H9 (cell line): ENCODE measurements at regions not wholly inside any gene's neighbourhood (a gene's known extent, or its start where the extent isn't known, plus 50 kb on each side); places are given as distances from the start of the nearest gene placed in this dataset.

Source experiments
- DNase-seq: peaks from one replicate; pipeline ENCODE4 v3.0.0-alpha.2; 2017
- H2AFZ ChIP-seq: one replicate; pipeline ENCODE4 v1.6.1; 2013; ENCODE audit warnings: mild to moderate bottlenecking, low read length, control low read depth, moderate library complexity
- H2AK5ac ChIP-seq: 2 replicates; pipeline ENCODE4 v1.6.1; 2013; ENCODE audit warnings: low read length, control low read depth, mixed read lengths; ENCODE audit not compliant: insufficient read length
- H2BK120ac ChIP-seq: one replicate; pipeline ENCODE4 v1.6.1; 2013; ENCODE audit warnings: low read depth, mild to moderate bottlenecking, low read length, control low read depth, inconsistent platforms; ENCODE audit not compliant: poor library complexity, severe bottlenecking
- H2BK12ac ChIP-seq: 2 replicates; pipeline ENCODE4 v1.6.1; 2013; ENCODE audit warnings: low read length, control low read depth, mixed read lengths, low read depth; ENCODE audit not compliant: insufficient read length
- H2BK15ac ChIP-seq: 2 replicates; pipeline ENCODE4 v1.6.1; 2013; ENCODE audit warnings: low read depth, low read length, control low read depth
- H2BK20ac ChIP-seq: one replicate; pipeline ENCODE4 v1.6.1; 2013; ENCODE audit warnings: low read depth, mild to moderate bottlenecking, low read length, control low read depth, inconsistent platforms; ENCODE audit not compliant: poor library complexity, severe bottlenecking
- H2BK5ac ChIP-seq: 2 replicates; pipeline ENCODE4 v1.6.1; 2013; ENCODE audit warnings: low read length, control low read depth, mixed read lengths; ENCODE audit not compliant: insufficient read length
- H3K14ac ChIP-seq: 2 replicates; pipeline ENCODE4 v1.6.1; 2013; ENCODE audit warnings: low read length, control low read depth; ENCODE audit not compliant: insufficient read depth
- H3K18ac ChIP-seq: 2 replicates; pipeline ENCODE4 v1.6.1; 2013; ENCODE audit warnings: low read depth, mild to moderate bottlenecking, mixed read lengths, low read length, control low read depth; ENCODE audit not compliant: insufficient read length
- H3K23ac ChIP-seq: 2 replicates; pipeline ENCODE4 v1.6.1; 2013; ENCODE audit warnings: low read length, control low read depth, mixed read lengths, low read depth; ENCODE audit not compliant: insufficient read length
- H3K23me2 ChIP-seq: 2 replicates; pipeline ENCODE4 v1.6.1; 2013; ENCODE audit warnings: low read depth, mild to moderate bottlenecking, mixed read lengths, low read length, control low read depth; ENCODE audit not compliant: insufficient read length, poor library complexity, severe bottlenecking
- H3K27ac ChIP-seq: 2 replicates; pipeline ENCODE4 v1.5.1; 2013; ENCODE audit warnings: low read length, control low read depth, mixed read lengths, low read depth; ENCODE audit not compliant: insufficient read length
- H3K27me3 ChIP-seq: 2 replicates; pipeline ENCODE4 v1.6.1; 2013; ENCODE audit warnings: low read length, control low read depth, inconsistent platforms; ENCODE audit not compliant: insufficient read depth
- H3K4ac ChIP-seq: 2 replicates; pipeline ENCODE4 v1.6.1; 2013; ENCODE audit warnings: low read depth, mild to moderate bottlenecking, control low read depth, inconsistent platforms, low read length, moderate library complexity
- H3K4me1 ChIP-seq: 2 replicates; pipeline ENCODE4 v1.6.1; 2013; ENCODE audit warnings: low read length, control low read depth, inconsistent platforms; ENCODE audit not compliant: insufficient read depth
- H3K4me2 ChIP-seq: 2 replicates; pipeline ENCODE4 v1.6.1; 2013; ENCODE audit warnings: low read length, control low read depth, mixed read lengths; ENCODE audit not compliant: insufficient read length, insufficient read depth
- H3K56ac ChIP-seq: 2 replicates; pipeline ENCODE4 v1.6.1; 2013; ENCODE audit warnings: low read depth, mild to moderate bottlenecking, mixed read lengths, low read length, control low read depth; ENCODE audit not compliant: insufficient read length
- H3K79me1 ChIP-seq: 2 replicates; pipeline ENCODE4 v1.6.1; 2013; ENCODE audit warnings: low read depth, mild to moderate bottlenecking, moderate library complexity, low read length, control low read depth, inconsistent platforms; ENCODE audit not compliant: insufficient read depth, poor library complexity, severe bottlenecking
- H3K79me2 ChIP-seq: 2 replicates; pipeline ENCODE4 v1.6.1; 2013; ENCODE audit warnings: low read length, control low read depth, inconsistent platforms; ENCODE audit not compliant: insufficient read depth
- H3K9ac ChIP-seq: 2 replicates; pipeline ENCODE4 v1.6.1; 2013; ENCODE audit warnings: low read length, control low read depth, mixed read lengths; ENCODE audit not compliant: insufficient read length; ENCODE audit errors: extremely low read depth
- H3K9me3 ChIP-seq: one replicate; pipeline ENCODE4 v1.6.1; 2013; ENCODE audit warnings: low read depth, low read length, inconsistent platforms; ENCODE audit not compliant: control insufficient read depth
- H3T11ph ChIP-seq: one replicate; pipeline ENCODE4 v1.6.1; 2013; ENCODE audit warnings: mild to moderate bottlenecking, low read length, control low read depth, inconsistent platforms
- H4K20me1 ChIP-seq: one replicate; pipeline ENCODE4 v1.6.1; 2013; ENCODE audit not compliant: control insufficient read depth, insufficient read length, insufficient read depth
- H4K5ac ChIP-seq: 2 replicates; pipeline ENCODE4 v1.6.1; 2013; ENCODE audit warnings: low read depth, mild to moderate bottlenecking, mixed read lengths, low read length, control low read depth; ENCODE audit not compliant: insufficient read length
- H4K8ac ChIP-seq: replicated peaks from 2 replicates; pipeline ENCODE4 v1.6.1; 2013; ENCODE audit warnings: low read length, control low read depth, mixed read lengths, low read depth; ENCODE audit not compliant: insufficient read length
- H4K91ac ChIP-seq: 2 replicates; pipeline ENCODE4 v1.6.1; 2013; ENCODE audit warnings: low read depth, mild to moderate bottlenecking, moderate library complexity, mixed read lengths, low read length, control low read depth; ENCODE audit not compliant: insufficient read length
- H3K27ac Mint-ChIP-seq, 3 experiments: 2 replicates in 2 of 3; 3 replicates in 1 of 3; pipeline ENCODE4 v1.8.0; 2020 to 2021; ENCODE audit warnings: mixed read lengths in 3 of 3, mild to moderate bottlenecking in 1 of 3, moderate library complexity in 1 of 3
- H3K27me3 Mint-ChIP-seq: 2 replicates; pipeline ENCODE4 v1.8.0; 2021; ENCODE audit warnings: low read depth, mild to moderate bottlenecking, moderate library complexity, mixed read lengths
- H3K36me3 Mint-ChIP-seq, 3 experiments: 2 replicates in 2 of 3; 3 replicates in 1 of 3; pipeline ENCODE4 v1.8.0; 2020 to 2021; ENCODE audit warnings: low read depth in 3 of 3, mixed read lengths in 3 of 3; ENCODE audit not compliant: insufficient read depth in 1 of 3
- H3K4me1 Mint-ChIP-seq, 2 experiments: 2 replicates each; pipeline ENCODE4 v1.8.0; 2020; ENCODE audit warnings: mixed read lengths in 2 of 2
- H3K4me3 Mint-ChIP-seq, 2 experiments: 2 replicates in 1 of 2; 3 replicates in 1 of 2; pipeline ENCODE4 v1.8.0; 2020 to 2021; ENCODE audit warnings: mild to moderate bottlenecking in 2 of 2, mixed read lengths in 2 of 2, moderate library complexity in 1 of 2
- H3K9me3 Mint-ChIP-seq, 2 experiments: 2 replicates in 1 of 2; 3 replicates in 1 of 2; pipeline ENCODE4 v1.8.0; 2020; ENCODE audit warnings: mild to moderate bottlenecking in 2 of 2, mixed read lengths in 2 of 2, moderate library complexity in 1 of 2
- CTCF ChIP-seq: fragments of 200-600 bp; sonication (generic); conservative IDR thresholded peaks from 3 replicates; pipeline ENCODE4 v1.8.0; 2021; ENCODE audit warnings: antibody characterized with exemption, mild to moderate bottlenecking
- WGBS: extraction: QIAGEN DNeasy Blood & Tissue Kit; methylation state at CpG from one replicate; pipeline ENCODE4 v1.1.7; 2013; ENCODE audit warnings: missing lambda C conversion rate, low lambda C conversion rate, mixed read lengths; ENCODE audit not compliant: insufficient read length; ENCODE audit errors: extremely low coverage; 5-methylcytosine and 5-hydroxymethylcytosine counted together

- Histone ChIP-seq H3K79me2 (no peaks in the 10 kb centered on the region), H3K23ac (no peak overlapping the region), H3K79me1 (no peaks in the 10 kb centered on the region), H3K56ac (no peak overlapping the region), H4K91ac (no peak overlapping the region), H3K4me1 (peaks cover 2% of the 10 kb centered on the region; the same call in 1 of the 2 replicates), H3K18ac (no peak overlapping the region), H2BK20ac (no peak overlapping the region), H3K4me2 (no peak overlapping the region), H3K9ac (no peak overlapping the region), H3T11ph (no peak overlapping the region), H3K27me3 (no peaks in the 10 kb centered on the region), H3K27ac (no peak overlapping the region), H4K8ac (no peak overlapping the region), H3K4ac (no peak overlapping the region), H4K20me1 (no peaks in the 10 kb centered on the region), H4K5ac (no peak overlapping the region), H2BK12ac (no peak overlapping the region), H2BK15ac (no peak overlapping the region), H3K14ac (no peak overlapping the region), H2AFZ (no peak overlapping the region), H2BK5ac (no peak overlapping the region), H3K23me2 (no peaks in the 10 kb centered on the region), H3K9me3 (no peaks in the 10 kb centered on the region), H2AK5ac (no peak overlapping the region), H2BK120ac (no peak overlapping the region)
- peaks cover 21 to 24% of the 10 kb centered on the region in 2 experiments for H3K4me1 Mint-ChIP-seq
- peaks cover 26% of the 10 kb centered on the region for H3K27me3 Mint-ChIP-seq
- peaks cover 0 to 5% of the 10 kb centered on the region in 2 experiments; a peak in 3 of 5 replicates for H3K9me3 Mint-ChIP-seq
- H3K27ac Mint-ChIP-seq, result peak overlapping the region in 1 of 3 experiments; percentile 49; a peak in 1 of 7 replicates
- no peak for TF ChIP-seq CTCF
- no CpG with 5 or more reads among the region's 11 CpGs for WGBS
- peaks cover 0 to 15% (median 12%) of the 10 kb centered on the region in 3 experiments; a peak in 4 of 7 replicates for H3K36me3 Mint-ChIP-seq
- no peak overlapping the region for H3K4me3 Mint-ChIP-seq
- no peak for DNase-seq
Observed at GRCh38 chr2:2793925-2794560, 463.0 kb upstream of the MYT1L start.
